SU-DHL-6 (cell line): ENCODE measurements at regions not wholly inside any gene's neighbourhood (a gene's known extent, or its start where the extent isn't known, plus 50 kb on each side); places are given as distances from the start of the nearest gene placed in this dataset.

Source experiments
- H2AFZ ChIP-seq: fragments of 200-600 bp; sonication (generic); 2 replicates; pipeline ENCODE4 v1.6.1; 2014; ENCODE audit warnings: low read depth, mild to moderate bottlenecking, moderate library complexity, mixed read lengths, antibody characterized with exemption, low read length; ENCODE audit not compliant: severe bottlenecking
- H3F3A ChIP-seq: fragments of 200-600 bp; shearing (Covaris generic); 2 replicates; pipeline ENCODE4 v1.6.0; 2016; ENCODE audit warnings: antibody characterized with exemption, mild to moderate bottlenecking; ENCODE audit not compliant: insufficient read depth
- H3K27ac ChIP-seq: fragments of 200-600 bp; sonication (generic); 2 replicates; pipeline ENCODE4 v1.5.1; 2016; ENCODE audit warnings: low read depth, mild to moderate bottlenecking, low read length, moderate library complexity, mixed read lengths
- H3K27me3 ChIP-seq: fragments of 200-600 bp; sonication (generic), shearing (Covaris generic); 2 replicates; pipeline ENCODE4 v1.6.0; 2014; ENCODE audit warnings: mild to moderate bottlenecking, low read length
- H3K36me3 ChIP-seq: fragments of 200-600 bp; sonication (generic); 2 replicates; pipeline ENCODE4 v1.6.1; 2014; ENCODE audit warnings: mild to moderate bottlenecking, low read length, mixed read lengths
- H3K4me2 ChIP-seq: fragments of 300-600, 200-600 bp; shearing (Covaris generic), sonication (generic); 2 replicates; pipeline ENCODE4 v1.6.0; 2014; ENCODE audit warnings: low read length, low read depth, mild to moderate bottlenecking; ENCODE audit not compliant: poor library complexity, severe bottlenecking
- H3K4me3 ChIP-seq: fragments of 200-600 bp; sonication (generic); 2 replicates; pipeline ENCODE4 v1.5.1; 2014; ENCODE audit warnings: antibody characterized with exemption, low read length, mild to moderate bottlenecking, mixed read lengths; ENCODE audit not compliant: insufficient read depth, poor library complexity, severe bottlenecking
- H3K79me2 ChIP-seq: fragments of 200-600 bp; sonication (generic); 2 replicates; pipeline ENCODE4 v1.6.1; 2014; ENCODE audit warnings: mild to moderate bottlenecking, low read length, moderate library complexity; ENCODE audit not compliant: insufficient read depth
- H3K9ac ChIP-seq: fragments of 200-600 bp; sonication (generic); 2 replicates; pipeline ENCODE4 v1.7.0; 2014; ENCODE audit warnings: mild to moderate bottlenecking, low read length
- H3K9me2 ChIP-seq: fragments of 200-600 bp; sonication (generic); replicated peaks from 2 replicates; pipeline ENCODE4 v1.6.1; 2014; ENCODE audit warnings: low read length; ENCODE audit not compliant: insufficient read depth
- H3K9me3 ChIP-seq: fragments of 200-600 bp; sonication (generic); 2 replicates; pipeline ENCODE4 v1.6.1; 2014; ENCODE audit warnings: low read length, mixed read lengths; ENCODE audit not compliant: insufficient read depth
- H4K20me1 ChIP-seq: fragments of 200-600 bp; sonication (generic); 2 replicates; pipeline ENCODE4 v1.6.1; 2014; ENCODE audit warnings: low read depth, mild to moderate bottlenecking, antibody characterized with exemption, low read length, moderate library complexity, mixed read lengths
- EZH2phosphoT487 ChIP-seq: fragments of 200-600 bp; sonication (generic), shearing (Covaris generic); conservative IDR thresholded peaks from 2 replicates; pipeline ENCODE4 v1.6.1; 2018; ENCODE audit warnings: mild to moderate bottlenecking, antibody characterized with exemption, low read length, moderate library complexity, mixed read lengths
- TF ChIP-seq, protein P1 (sequence below): fragments of 200-600 bp; sonication (generic); IDR thresholded peaks from one replicate; pipeline ENCODE4 v1.5.1; 2017; ENCODE audit warnings: antibody characterized with exemption, mild to moderate bottlenecking, low read length, moderate library complexity; ENCODE audit not compliant: insufficient read depth, poor library complexity, severe bottlenecking

DNA sequence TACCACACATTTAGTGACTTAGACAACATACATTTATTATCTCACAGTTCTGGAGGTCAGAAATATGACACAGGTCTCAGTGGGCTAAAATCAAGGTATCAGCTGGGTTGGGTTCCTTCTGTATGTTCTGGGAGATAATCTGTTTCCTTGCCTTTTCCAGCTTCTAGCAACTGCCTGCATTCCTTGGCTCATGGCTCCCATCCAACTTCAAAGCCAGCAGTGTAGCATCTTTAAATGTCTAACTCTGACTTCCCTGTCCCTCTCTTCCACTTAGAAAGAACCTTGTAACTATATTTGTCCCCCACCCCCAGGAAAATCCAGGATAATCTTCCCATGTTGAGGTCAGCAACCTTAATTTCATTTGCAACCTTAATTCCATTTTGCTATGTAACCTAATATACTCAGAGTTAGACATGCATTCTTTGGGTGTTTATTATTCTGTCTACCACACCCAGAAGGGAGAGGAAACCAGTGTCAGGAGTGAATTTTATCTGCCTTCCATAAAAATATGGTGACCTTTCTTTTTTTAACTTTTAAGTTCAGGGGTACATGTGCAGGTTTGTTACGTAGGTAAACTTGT, 57.3 kb upstream of the SMIM30 start:
- Histone ChIP-seq H4K20me1 (no peaks in the 10 kb centered on the region), H3F3A (no peaks in the 10 kb centered on the region), H3K9me2 (no peaks in the 10 kb centered on the region), H3K9me3 (no peaks in the 10 kb centered on the region), H3K4me2 (no peak overlapping the region), H3K27me3 (no peaks in the 10 kb centered on the region), H2AFZ (no peak overlapping the region), H3K4me3 (no peak overlapping the region), H3K9ac (no peak overlapping the region), H3K36me3 (no peaks in the 10 kb centered on the region), H3K79me2 (no peaks in the 10 kb centered on the region), H3K27ac (no peak overlapping the region)
- no peak for TF ChIP-seq EZH2phosphoT487
- TF ChIP-seq, protein P1, sequence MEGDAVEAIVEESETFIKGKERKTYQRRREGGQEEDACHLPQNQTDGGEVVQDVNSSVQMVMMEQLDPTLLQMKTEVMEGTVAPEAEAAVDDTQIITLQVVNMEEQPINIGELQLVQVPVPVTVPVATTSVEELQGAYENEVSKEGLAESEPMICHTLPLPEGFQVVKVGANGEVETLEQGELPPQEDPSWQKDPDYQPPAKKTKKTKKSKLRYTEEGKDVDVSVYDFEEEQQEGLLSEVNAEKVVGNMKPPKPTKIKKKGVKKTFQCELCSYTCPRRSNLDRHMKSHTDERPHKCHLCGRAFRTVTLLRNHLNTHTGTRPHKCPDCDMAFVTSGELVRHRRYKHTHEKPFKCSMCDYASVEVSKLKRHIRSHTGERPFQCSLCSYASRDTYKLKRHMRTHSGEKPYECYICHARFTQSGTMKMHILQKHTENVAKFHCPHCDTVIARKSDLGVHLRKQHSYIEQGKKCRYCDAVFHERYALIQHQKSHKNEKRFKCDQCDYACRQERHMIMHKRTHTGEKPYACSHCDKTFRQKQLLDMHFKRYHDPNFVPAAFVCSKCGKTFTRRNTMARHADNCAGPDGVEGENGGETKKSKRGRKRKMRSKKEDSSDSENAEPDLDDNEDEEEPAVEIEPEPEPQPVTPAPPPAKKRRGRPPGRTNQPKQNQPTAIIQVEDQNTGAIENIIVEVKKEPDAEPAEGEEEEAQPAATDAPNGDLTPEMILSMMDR: no peak

DNA sequence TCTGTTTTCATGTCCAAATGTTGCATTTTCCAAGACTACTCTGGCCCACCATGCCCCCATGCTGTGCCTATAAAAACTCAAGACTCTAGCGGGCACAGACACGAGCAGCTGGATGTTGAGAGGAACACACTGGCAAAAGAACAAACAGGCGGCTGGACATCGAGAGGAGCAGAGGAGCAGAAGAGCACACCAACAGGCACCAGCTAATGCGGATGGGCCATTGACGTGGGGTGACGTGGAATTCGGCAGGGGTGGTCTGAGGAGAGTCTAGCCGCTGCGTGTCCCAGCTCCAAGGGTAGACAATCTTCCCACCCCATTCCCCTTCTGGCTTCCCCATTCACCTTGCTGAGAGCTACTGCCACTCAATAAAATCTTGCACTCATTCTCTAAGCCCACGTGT, 54.4 kb upstream of the SMIM30 start:
- Histone ChIP-seq H3K4me3 (no peak overlapping the region), H3K4me2 (no peak overlapping the region), H3K9me3 (no peaks in the 10 kb centered on the region), H3K27me3 (no peaks in the 10 kb centered on the region), H3F3A (no peaks in the 10 kb centered on the region), H3K9ac (no peak overlapping the region), H3K79me2 (no peaks in the 10 kb centered on the region), H3K27ac (no peak overlapping the region), H2AFZ (no peak overlapping the region), H3K36me3 (no peaks in the 10 kb centered on the region), H3K9me2 (no peaks in the 10 kb centered on the region), H4K20me1 (no peaks in the 10 kb centered on the region)
- TF ChIP-seq, protein P1: no peak
- no peak for TF ChIP-seq EZH2phosphoT487

DNA sequence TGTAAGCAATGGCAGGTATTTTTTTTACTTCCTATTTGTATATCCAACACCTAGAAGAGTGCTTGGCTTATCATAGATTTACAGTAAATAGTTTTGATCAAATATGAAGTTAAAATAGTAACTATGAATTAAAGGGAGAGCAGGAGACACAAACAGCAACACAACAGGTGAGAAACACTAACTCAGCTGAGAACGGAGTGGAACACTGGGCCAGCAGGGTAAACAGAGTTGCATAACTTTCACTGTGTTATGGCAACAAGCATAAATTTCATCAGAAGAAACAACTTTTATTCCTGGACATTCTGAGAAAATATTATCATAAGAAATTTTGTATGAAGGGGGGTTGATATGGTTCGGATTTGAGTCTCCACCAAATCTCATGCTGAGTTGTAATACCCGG, 52.2 kb upstream of the SMIM30 start:
- Histone ChIP-seq H2AFZ (no peak overlapping the region), H3K9me2 (no peaks in the 10 kb centered on the region), H3K36me3 (no peaks in the 10 kb centered on the region), H3K4me3 (no peak overlapping the region), H3K27ac (no peak overlapping the region), H3K27me3 (no peaks in the 10 kb centered on the region), H3K79me2 (no peaks in the 10 kb centered on the region), H3K9ac (no peak overlapping the region), H3K4me2 (no peak overlapping the region), H3F3A (no peaks in the 10 kb centered on the region), H3K9me3 (no peaks in the 10 kb centered on the region), H4K20me1 (no peaks in the 10 kb centered on the region)
- TF ChIP-seq, protein P1: no peak
- TF ChIP-seq EZH2phosphoT487: no peak
